ENCODE measurements at regions not wholly inside any gene's neighbourhood (a gene's known extent, or its start where the extent isn't known, plus 50 kb on each side); places are given as distances from the start of the nearest gene placed in this dataset.
"Not testable (repeated sequence)": the region's sequence is repeated elsewhere in the genome, so short reads cannot be mapped to it uniquely, and the experiment has no call there.

DNA sequence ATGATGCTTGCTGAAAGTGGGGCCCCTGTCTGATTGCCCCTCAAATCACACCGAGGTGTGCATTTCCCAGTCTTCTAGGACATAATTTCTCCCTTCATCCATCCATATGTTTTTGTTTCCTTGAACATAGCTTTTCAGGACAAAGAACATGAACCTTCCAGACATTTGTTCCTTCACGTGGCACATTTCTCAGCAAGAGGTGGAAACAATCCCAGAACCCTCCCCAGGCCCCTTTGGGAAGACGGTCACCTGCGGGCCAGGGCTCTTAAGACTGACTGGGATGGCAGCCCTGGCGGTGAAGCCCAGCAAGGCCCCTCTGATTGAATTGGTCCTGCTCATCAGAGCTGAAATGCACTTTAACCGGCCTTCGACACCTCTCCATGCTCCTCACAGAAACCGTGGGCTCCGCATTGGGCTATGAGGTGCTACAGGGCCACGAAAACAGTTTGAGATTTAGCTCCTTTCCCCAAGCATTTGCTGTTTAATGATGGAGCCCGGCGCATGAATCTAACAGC, 522.5 kb upstream of the DPP6 start:
- CTCF ChIA-PET: no interaction called here
- H3K4me3 Mint-ChIP-seq: no peak overlapping the region
- no peaks in the 10 kb centered on the region for H3K27me3 Mint-ChIP-seq
- DNase-seq: no peak
- no peaks in the 10 kb centered on the region for H3K4me1 Mint-ChIP-seq
- ATAC-seq: no peak
- H3K27ac Mint-ChIP-seq: no peak overlapping the region
- H3K9me3 Mint-ChIP-seq (ENCODE audit: low read depth): peaks cover 14% of the 10 kb centered on the region
- H3K36me3 Mint-ChIP-seq: no peaks in the 10 kb centered on the region

DNA sequence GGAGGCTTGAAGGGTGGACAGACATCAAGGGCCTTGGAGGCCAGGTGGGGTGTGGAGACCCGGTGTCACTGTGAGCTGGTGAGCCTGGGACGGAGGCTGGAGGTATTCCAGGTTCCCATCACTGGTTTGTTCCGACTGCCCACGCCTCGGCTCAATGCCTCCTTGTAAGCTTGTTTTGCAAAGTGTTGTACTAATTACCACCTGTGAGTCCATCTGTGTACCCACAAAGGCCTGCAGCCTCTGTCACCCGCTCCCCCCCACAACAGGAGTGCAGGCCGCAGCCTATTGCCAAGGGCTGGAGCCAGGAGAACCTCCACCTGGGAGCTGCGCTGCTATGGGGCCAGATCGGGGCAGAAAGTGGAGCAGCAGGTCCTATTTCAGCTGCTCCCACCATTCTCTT, 521.8 kb upstream of the DPP6 start:
- Mint-ChIP-seq H3K27me3 (no peaks in the 10 kb centered on the region), H3K27ac (no peak overlapping the region), H3K9me3 (ENCODE audit: low read depth) (peaks cover 14% of the 10 kb centered on the region), H3K4me1 (no peaks in the 10 kb centered on the region), H3K36me3 (no peaks in the 10 kb centered on the region), H3K4me3 (no peak overlapping the region)
- ATAC-seq (no peak), DNase-seq (no peak)
- CTCF ChIA-PET: no interaction called here

DNA sequence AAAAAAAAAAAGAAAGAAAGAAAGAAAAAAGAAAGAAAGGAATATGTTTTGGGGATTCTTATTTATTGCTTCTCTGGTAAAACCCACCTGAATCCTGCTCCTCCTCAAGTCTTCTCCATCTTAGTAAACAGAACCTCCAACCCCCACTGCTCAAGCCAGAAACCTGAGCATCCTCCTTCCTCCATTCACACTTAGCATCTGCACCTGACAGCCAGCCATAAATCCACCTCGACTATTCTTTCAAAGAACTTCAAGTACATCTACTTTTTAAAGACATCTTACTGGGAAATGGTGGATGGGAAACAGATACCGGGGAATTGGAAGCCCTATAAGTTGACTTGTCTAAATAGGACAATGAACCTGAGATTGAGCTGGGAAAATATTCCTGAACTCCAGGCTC, 519.9 kb upstream of the DPP6 start:
- Mint-ChIP-seq H3K36me3 (no peaks in the 10 kb centered on the region), H3K9me3 (ENCODE audit: low read depth) (peaks cover 14% of the 10 kb centered on the region), H3K4me1 (no peaks in the 10 kb centered on the region), H3K4me3 (no peak overlapping the region), H3K27ac (no peak overlapping the region), H3K27me3 (no peaks in the 10 kb centered on the region)
- DNase-seq (no peak), ATAC-seq (no peak)
- CTCF ChIA-PET: interaction anchor here (0.6 kb wide), 1 partner anchor 1617 kb away, joined by 3 read pairs; no protein-coding TSS in a partner anchor

DNA sequence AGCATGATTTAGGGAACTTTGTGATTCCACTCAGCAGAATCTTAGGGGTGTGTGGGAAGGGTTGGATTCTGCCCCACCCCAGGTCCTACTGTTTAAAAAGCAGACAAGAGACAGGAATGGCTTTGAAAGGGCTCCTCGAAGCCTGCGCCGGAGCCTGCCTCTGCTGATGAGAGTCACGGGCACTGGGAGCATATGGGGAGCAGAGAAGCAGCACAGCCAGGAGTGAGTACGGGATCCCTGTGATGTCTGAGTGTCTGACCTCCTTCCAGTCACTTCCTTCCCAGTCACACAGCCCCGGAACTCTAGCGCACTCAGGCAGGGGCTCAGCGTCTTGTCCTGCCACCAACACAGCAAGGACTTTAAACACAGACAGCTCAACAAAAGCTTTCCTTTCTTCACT, 514.9 kb upstream of the DPP6 start:
- Mint-ChIP-seq H3K27ac (no peak overlapping the region), H3K4me3 (no peak overlapping the region), H3K9me3 (ENCODE audit: low read depth) (peaks cover 3% of the 10 kb centered on the region), H3K36me3 (no peaks in the 10 kb centered on the region), H3K27me3 (no peaks in the 10 kb centered on the region), H3K4me1 (no peaks in the 10 kb centered on the region)
- DNase-seq (no peak), ATAC-seq (no peak)
- CTCF ChIA-PET: no interaction called here

DNA sequence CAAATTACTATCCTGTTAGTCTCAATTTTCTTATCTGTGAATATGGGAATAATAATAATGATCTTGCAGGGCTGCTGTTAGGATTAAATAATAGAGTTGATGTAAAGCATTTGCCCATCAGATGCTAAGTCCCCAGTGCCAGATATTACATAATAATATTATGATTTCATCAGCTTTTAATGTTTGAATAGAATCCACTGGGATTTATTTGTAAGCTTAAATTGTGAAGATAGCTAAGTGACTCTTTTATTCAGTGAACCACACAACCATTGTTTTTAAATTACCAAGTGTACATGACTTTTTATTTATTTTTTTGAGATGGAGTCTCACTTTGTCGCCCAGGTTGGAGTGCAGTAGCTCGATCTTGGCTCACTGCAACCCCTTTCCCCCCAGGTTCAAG, 510.3 kb upstream of the DPP6 start:
- no peak for DNase-seq
- H3K27me3 Mint-ChIP-seq: no peaks in the 10 kb centered on the region
- no peak overlapping the region for H3K27ac Mint-ChIP-seq
- no peaks in the 10 kb centered on the region for H3K9me3 Mint-ChIP-seq (ENCODE audit: low read depth)
- H3K4me1 Mint-ChIP-seq: no peaks in the 10 kb centered on the region
- H3K36me3 Mint-ChIP-seq: no peaks in the 10 kb centered on the region
- CTCF ChIA-PET: no interaction called here
- no peak for ATAC-seq
- no peak overlapping the region for H3K4me3 Mint-ChIP-seq

DNA sequence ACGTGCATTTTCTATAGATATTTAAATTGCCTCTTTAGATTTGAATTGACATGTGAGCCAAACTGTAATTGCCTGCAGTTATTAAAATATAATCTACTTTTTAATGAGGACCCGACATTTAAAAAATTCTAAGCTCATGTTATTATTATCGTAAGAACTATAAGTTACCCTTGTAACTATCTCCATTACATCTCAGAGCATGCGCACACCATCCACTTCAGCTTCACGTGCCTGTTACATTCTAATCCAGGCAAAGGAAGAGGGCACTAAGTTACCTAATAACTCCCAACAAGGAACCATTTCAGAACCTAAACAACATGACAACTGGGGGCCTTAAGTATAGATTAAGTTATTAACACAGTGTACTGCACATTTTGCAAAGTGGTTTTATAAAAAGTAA, 509.0 kb upstream of the DPP6 start:
- DNase-seq: no peak
- Mint-ChIP-seq H3K9me3 (ENCODE audit: low read depth) (no peaks in the 10 kb centered on the region), H3K4me1 (no peaks in the 10 kb centered on the region), H3K4me3 (no peak overlapping the region), H3K36me3 (no peaks in the 10 kb centered on the region), H3K27ac (no peak overlapping the region), H3K27me3 (no peaks in the 10 kb centered on the region)
- CTCF ChIA-PET: no interaction called here
- no peak for ATAC-seq

DNA sequence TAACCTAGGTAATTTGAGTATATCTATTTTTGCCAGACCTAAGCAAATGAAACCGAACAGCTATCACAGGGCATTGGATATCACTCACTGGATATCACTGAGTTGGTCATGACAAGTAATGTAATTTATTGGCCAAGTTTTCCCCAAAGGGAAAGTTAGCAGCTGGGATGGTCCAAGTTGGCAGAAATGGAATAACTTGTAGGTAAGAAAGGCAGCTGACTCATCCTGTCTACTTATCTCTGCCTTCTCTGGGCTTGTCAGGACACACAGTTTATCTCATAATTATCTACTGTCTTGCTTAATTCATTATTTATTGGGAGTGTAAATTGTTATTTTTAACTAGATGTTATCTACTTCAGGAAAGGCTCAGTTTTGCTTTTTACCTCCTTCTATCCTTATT, 502.0 kb upstream of the DPP6 start:
- H3K9me3 Mint-ChIP-seq (ENCODE audit: low read depth): no peaks in the 10 kb centered on the region
- no peaks in the 10 kb centered on the region for H3K4me1 Mint-ChIP-seq
- no peaks in the 10 kb centered on the region for H3K36me3 Mint-ChIP-seq
- H3K27me3 Mint-ChIP-seq: no peaks in the 10 kb centered on the region
- H3K27ac Mint-ChIP-seq: no peak overlapping the region
- ATAC-seq (no peak), DNase-seq (no peak)
- CTCF ChIA-PET: no interaction called here
- no peak overlapping the region for H3K4me3 Mint-ChIP-seq

DNA sequence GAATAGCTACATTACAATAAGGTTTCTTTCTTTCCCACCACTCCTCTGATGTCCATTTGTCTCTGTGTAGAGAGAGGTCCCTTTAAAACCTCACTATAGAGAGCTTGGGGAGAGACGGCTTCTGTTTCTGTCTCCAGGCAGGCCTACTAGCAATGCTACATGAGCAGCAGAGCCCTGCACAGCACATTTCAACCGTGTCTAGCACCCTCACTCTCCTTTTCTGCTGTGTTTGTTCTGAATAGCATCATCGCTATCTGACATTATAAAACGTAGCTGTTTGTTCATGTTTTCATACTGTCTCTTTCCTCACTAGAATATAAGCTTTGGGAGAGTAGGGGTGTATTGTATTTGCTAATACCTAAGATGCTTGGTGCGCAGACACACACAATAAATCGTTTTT, 487.8 kb upstream of the DPP6 start:
- Mint-ChIP-seq H3K36me3 (no peaks in the 10 kb centered on the region), H3K27ac (no peak overlapping the region), H3K4me3 (no peak overlapping the region), H3K27me3 (no peaks in the 10 kb centered on the region), H3K9me3 (ENCODE audit: low read depth) (peaks cover 14% of the 10 kb centered on the region), H3K4me1 (no peaks in the 10 kb centered on the region)
- ATAC-seq (no peak), DNase-seq (no peak)
- CTCF ChIA-PET: no interaction called here

DNA sequence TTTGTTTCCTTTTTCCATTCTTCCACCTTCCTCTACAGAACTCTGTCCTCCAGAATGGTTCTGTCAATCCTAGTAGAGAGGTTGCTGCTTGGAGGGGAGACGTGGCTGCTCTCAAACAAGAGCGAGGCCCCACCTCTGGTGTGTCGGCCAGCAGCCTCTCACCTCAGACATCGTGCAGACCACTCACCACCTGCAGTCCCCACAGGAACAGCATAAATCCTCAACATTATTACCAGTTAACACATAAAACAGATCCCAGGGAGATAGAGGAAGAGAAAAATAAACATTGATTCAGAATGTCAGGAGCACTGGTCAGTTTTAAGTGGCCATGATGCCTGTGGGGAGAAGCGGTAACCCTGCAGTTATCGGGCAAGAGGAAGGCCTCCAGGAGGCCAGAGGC, 485.9 kb upstream of the DPP6 start:
- Mint-ChIP-seq H3K27me3 (no peaks in the 10 kb centered on the region), H3K9me3 (ENCODE audit: low read depth) (peaks cover 18% of the 10 kb centered on the region), H3K4me3 (no peak overlapping the region), H3K27ac (no peak overlapping the region), H3K4me1 (no peaks in the 10 kb centered on the region), H3K36me3 (no peaks in the 10 kb centered on the region)
- ATAC-seq (no peak), DNase-seq (no peak)
- CTCF ChIA-PET: no interaction called here

DNA sequence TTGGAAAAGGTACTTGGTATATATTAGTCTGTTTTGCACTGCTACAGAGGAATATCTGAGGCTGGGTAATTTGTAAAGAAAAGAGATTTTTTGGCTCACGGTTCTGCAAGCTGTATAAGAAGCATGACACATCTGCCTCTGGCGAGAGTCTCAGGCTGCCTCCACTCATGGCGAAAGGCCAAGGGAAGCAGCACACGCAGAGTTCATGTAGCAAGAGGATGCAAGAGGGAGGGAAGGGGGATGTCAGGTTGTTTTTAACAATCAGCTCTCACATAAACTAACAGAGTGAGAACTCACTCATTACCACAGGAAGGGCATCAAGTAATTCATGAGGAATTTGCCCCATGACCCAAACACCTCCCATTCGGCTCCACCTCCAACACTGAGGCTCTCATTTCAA, 484.8 kb upstream of the DPP6 start:
- ATAC-seq (no peak), DNase-seq (no peak)
- H3K9me3 Mint-ChIP-seq (ENCODE audit: low read depth): peaks cover 18% of the 10 kb centered on the region
- no peaks in the 10 kb centered on the region for H3K27me3 Mint-ChIP-seq
- H3K4me3 Mint-ChIP-seq: no peak overlapping the region
- H3K36me3 Mint-ChIP-seq: no peaks in the 10 kb centered on the region
- CTCF ChIA-PET: no interaction called here
- no peaks in the 10 kb centered on the region for H3K4me1 Mint-ChIP-seq
- H3K27ac Mint-ChIP-seq: no peak overlapping the region

DNA sequence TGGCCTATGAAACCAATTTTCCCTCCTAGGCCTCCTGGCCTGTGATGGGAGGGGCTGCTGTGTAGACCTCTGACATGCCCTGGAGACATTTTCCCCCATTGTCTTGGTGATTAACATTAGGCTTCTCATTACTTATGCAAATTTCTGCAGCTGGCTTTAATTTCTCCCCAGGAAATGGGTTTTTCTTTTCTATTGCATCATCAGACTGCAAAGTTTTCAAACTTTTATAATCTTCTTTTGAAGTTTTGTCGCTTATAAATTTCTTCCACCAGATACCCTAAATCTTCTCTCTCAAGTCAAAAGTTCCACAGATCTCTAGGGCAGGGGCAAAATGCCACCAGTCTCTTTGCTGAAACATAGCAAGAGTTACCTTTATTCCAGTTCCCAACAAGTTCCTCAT, 482.7 kb upstream of the DPP6 start:
- H3K27me3 Mint-ChIP-seq, DNase-seq, ATAC-seq, H3K27ac Mint-ChIP-seq, CTCF ChIA-PET, H3K4me3 Mint-ChIP-seq, H3K4me1 Mint-ChIP-seq, H3K36me3 Mint-ChIP-seq: not testable (repeated sequence)
- peaks cover 23% of the 10 kb centered on the region for H3K9me3 Mint-ChIP-seq (ENCODE audit: low read depth)

DNA sequence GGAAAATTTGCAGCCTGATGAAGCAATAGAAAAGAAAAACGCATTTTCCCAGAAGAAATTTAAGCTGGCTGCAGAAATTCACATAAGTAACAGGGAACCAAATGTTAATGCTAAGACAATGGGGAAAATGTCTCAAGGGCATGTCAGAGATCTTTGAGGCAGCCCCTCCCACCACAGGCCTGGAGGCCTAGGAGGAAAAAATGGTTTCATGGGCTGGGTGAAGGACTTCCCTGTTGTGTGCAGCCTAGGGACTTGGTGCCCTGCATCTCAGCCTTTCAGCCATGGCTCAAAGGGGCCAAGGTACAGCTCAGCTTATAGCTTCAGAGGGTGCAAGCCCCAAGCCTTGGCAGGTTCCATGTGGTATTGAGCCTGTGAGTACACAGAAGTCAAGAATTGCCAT, 476.1 kb upstream of the DPP6 start:
- DNase-seq (no peak), ATAC-seq (no peak)
- Mint-ChIP-seq H3K36me3 (no peaks in the 10 kb centered on the region), H3K9me3 (ENCODE audit: low read depth) (peaks cover 25% of the 10 kb centered on the region), H3K27me3 (no peaks in the 10 kb centered on the region), H3K4me3 (no peak overlapping the region), H3K27ac (no peak overlapping the region), H3K4me1 (no peaks in the 10 kb centered on the region)
- CTCF ChIA-PET: interaction anchor here (0.6 kb wide), 1 partner anchor 19 kb away, joined by 3 read pairs; no protein-coding TSS in a partner anchor

DNA sequence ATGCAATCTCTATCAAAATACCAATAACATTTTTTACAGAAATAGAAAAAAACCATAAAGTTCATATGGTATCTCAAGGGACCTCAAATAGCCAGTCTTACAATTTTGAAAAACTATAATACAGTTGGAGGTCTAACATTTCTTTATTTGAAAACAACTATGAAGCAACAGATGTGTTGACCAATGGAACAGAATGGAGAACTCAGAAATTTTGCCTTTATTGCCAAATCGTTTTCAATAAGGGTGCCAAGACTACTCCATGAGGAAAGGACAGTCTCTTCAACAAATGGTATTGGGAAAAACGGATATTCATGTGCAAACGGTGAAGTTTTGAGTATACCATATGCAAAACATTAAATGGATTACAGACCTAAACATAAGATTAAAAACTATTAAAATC, 470.8 kb upstream of the DPP6 start:
- Mint-ChIP-seq H3K4me3 (no peak overlapping the region), H3K4me1 (no peaks in the 10 kb centered on the region), H3K27me3 (no peaks in the 10 kb centered on the region), H3K27ac (no peak overlapping the region), H3K9me3 (ENCODE audit: low read depth) (peaks cover 18% of the 10 kb centered on the region), H3K36me3 (no peaks in the 10 kb centered on the region)
- DNase-seq: no peak
- CTCF ChIA-PET: no interaction called here
- no peak for ATAC-seq

DNA sequence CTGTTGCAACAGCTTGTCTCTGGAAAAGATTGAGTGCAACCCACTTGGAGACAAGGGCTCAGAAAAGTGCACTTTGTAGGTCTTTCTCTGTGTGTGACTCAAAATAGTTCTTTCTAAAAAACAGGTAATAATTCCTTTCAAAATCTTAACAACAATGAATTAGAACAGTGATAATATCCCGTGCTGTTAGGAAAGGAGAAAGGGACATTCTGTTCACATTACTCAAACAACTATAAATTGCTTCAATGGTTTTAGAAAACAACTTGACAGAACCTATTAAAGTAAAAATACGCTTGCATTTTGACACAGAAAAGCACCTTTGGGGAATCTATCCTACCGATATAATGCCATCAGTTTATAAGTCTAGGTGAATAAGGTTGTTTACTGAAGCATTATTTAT, 468.1 kb upstream of the DPP6 start:
- Mint-ChIP-seq H3K27ac (no peak overlapping the region), H3K4me3 (no peak overlapping the region), H3K4me1 (no peaks in the 10 kb centered on the region), H3K27me3 (no peaks in the 10 kb centered on the region), H3K9me3 (ENCODE audit: low read depth) (peaks cover 9% of the 10 kb centered on the region), H3K36me3 (no peaks in the 10 kb centered on the region)
- CTCF ChIA-PET: no interaction called here
- no peak for DNase-seq
- no peak for ATAC-seq

DNA sequence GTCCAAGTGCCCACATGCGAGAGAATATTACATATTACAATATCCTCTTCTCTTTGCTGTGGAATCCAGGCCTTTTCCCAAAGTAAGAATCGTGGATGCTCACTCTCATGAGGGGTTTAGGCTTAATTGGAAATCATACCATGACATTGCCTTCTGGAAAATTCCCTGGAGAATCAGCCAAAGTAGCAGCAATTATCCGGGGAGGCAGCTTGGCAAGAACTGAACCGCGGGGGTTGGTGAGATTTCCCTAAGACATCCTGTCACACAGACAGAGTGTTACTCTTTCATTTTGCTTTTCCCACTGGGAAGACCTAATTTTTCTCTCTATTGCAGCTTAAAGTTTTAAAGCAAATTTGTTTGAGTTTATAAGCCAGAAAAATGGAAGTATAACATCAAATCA, 463.6 kb upstream of the DPP6 start:
- CTCF ChIA-PET: no interaction called here
- Mint-ChIP-seq H3K9me3 (ENCODE audit: low read depth) (peaks cover 13% of the 10 kb centered on the region), H3K4me1 (no peaks in the 10 kb centered on the region), H3K27me3 (no peaks in the 10 kb centered on the region), H3K36me3 (no peaks in the 10 kb centered on the region), H3K27ac (no peak overlapping the region), H3K4me3 (no peak overlapping the region)
- ATAC-seq (no peak), DNase-seq (no peak)

All from activated CD8-positive, alpha-beta memory T cell treated with anti-CD3 and anti-CD28 coated beads, Interleukin-2, amount 10 ng/mL, durations not matched to agents 7 days and 5 days (primary cell).